HEK293 (cell line): ENCODE measurements at regions not wholly inside any gene's neighbourhood (a gene's known extent, or its start where the extent isn't known, plus 50 kb on each side); places are given as distances from the start of the nearest gene placed in this dataset.
"Not testable (repeated sequence)": the region's sequence is repeated elsewhere in the genome, so short reads cannot be mapped to it uniquely, and the experiment has no call there.

ENCODE experiments used
- CTCF ChIA-PET: fragments of 350-600 bp; formaldehyde crosslinking; extraction: SDS; loops from one replicate; lab custom pipeline; 2021; ENCODE audit warnings: antibody characterized with exemption; lab: Yijun Ruan, JAX
- POLR2A ChIA-PET: fragments of 300-600 bp; formaldehyde crosslinking; extraction: SDS; loops from one replicate; lab custom pipeline; 2020; ENCODE audit warnings: antibody characterized with exemption, inconsistent platforms; lab: Yijun Ruan, JAX
- H3K27ac ChIP-seq: fragments of 200-500 bp; sonication (Bioruptor generic); 2 replicates; pipeline ENCODE4 v1.5.1; 2014; ENCODE audit warnings: low read depth, low read length, control low read depth, inconsistent platforms; ENCODE audit errors: extremely low read depth
- H3K36me3 ChIP-seq, 2 experiments: fragments of 200-500 bp in 1 of 2; sonication (Bioruptor generic) in 1 of 2; 1 replicate in 1 of 2; 2 replicates in 1 of 2; pipeline ENCODE4 v1.5.1; 2014 to 2017; ENCODE audit warnings: inconsistent platforms in 2 of 2, low read length in 2 of 2; ENCODE audit not compliant: control insufficient read depth in 2 of 2, insufficient read depth in 1 of 2
- H3K4me1 ChIP-seq: fragments of 200-500 bp; sonication (Bioruptor generic); 2 replicates; pipeline ENCODE4 v1.5.1; 2014; ENCODE audit warnings: mild to moderate bottlenecking, low read length, inconsistent platforms; ENCODE audit not compliant: control insufficient read depth, insufficient read depth
- H3K4me3 ChIP-seq: 2 replicates; pipeline ENCODE4 v1.5.1; 2011; ENCODE audit warnings: low read depth, mild to moderate bottlenecking, control low read depth, low read length, moderate library complexity
- H3K9me3 ChIP-seq: fragments of 200-500 bp; sonication (Bioruptor generic); 2 replicates; pipeline ENCODE4 v1.5.1; 2014; ENCODE audit warnings: low read depth, low read length, inconsistent platforms; ENCODE audit not compliant: control insufficient read depth, insufficient read depth
- ATF2 ChIP-seq: fragments of 450-650 bp; formaldehyde crosslinking; IDR thresholded peaks from 2 replicates; pipeline ENCODE4 v1.5.1; 2016; ENCODE audit warnings: missing biosample characterization, missing genetic modification characterization, low read depth
- EGR2 ChIP-seq: fragments of 450-650 bp; formaldehyde crosslinking; IDR thresholded peaks from 2 replicates; pipeline ENCODE4 v1.5.1; 2016; ENCODE audit warnings: low read depth, missing biosample characterization, missing genetic modification characterization
- PRDM6 ChIP-seq: fragments of 450-650 bp; formaldehyde crosslinking; IDR thresholded peaks from 2 replicates; pipeline ENCODE4 v1.5.1; 2017; ENCODE audit warnings: missing biosample characterization, missing genetic modification characterization
- SETDB1 ChIP-seq: IDR thresholded peaks from one replicate; pipeline ENCODE4 v1.6.1; 2017; ENCODE audit warnings: mild to moderate bottlenecking, low read length, moderate library complexity, mixed read lengths; ENCODE audit not compliant: insufficient read length
- TRIM28 ChIP-seq: IDR thresholded peaks from 2 replicates; pipeline ENCODE4 v1.6.1; 2011; ENCODE audit warnings: low read length, control low read depth, borderline replicate concordance
- ZNF184 ChIP-seq: fragments of 450-650 bp; IDR thresholded peaks from 2 replicates; pipeline ENCODE4 v1.5.1; 2018; ENCODE audit warnings: missing biosample characterization, mild to moderate bottlenecking, missing genetic modification characterization
- ZNF302 ChIP-seq: fragments of 450-650 bp; formaldehyde crosslinking; IDR thresholded peaks from 2 replicates; pipeline ENCODE4 v1.5.1; 2016; ENCODE audit warnings: missing biosample characterization, missing genetic modification characterization, low read depth
- ZNF623 ChIP-seq: fragments of 450-650 bp; formaldehyde crosslinking; IDR thresholded peaks from 2 replicates; pipeline ENCODE4 v1.5.1; 2016; ENCODE audit warnings: missing biosample characterization, missing genetic modification characterization
- ZNF629 ChIP-seq: fragments of 450-650 bp; formaldehyde crosslinking; IDR thresholded peaks from 2 replicates; pipeline ENCODE4 v1.5.1; 2017; ENCODE audit warnings: missing biosample characterization, missing genetic modification characterization
- ZNF843 ChIP-seq: fragments of 450-650 bp; formaldehyde crosslinking; IDR thresholded peaks from 2 replicates; pipeline ENCODE4 v1.5.1; 2016; ENCODE audit warnings: missing biosample characterization, missing genetic modification characterization
- TF ChIP-seq, protein P1 (sequence below): fragments of 450-650 bp; formaldehyde crosslinking; IDR thresholded peaks from 2 replicates; pipeline ENCODE4 v1.5.1; 2016; ENCODE audit warnings: missing biosample characterization, missing genetic modification characterization
- TF ChIP-seq, protein P2 (sequence below): fragments of 450-650 bp; formaldehyde crosslinking; IDR thresholded peaks from 2 replicates; pipeline ENCODE4 v1.5.1; 2016; ENCODE audit warnings: missing biosample characterization, missing genetic modification characterization

GRCh38 chr12:90211017-90211416 lies 502.4 kb upstream of the ATP2B1 start:
- H3K36me3 ChIP-seq = no peaks in the 10 kb centered on the region
- H3K4me3 ChIP-seq = no peak overlapping the region
- TF ChIP-seq, protein P1, sequence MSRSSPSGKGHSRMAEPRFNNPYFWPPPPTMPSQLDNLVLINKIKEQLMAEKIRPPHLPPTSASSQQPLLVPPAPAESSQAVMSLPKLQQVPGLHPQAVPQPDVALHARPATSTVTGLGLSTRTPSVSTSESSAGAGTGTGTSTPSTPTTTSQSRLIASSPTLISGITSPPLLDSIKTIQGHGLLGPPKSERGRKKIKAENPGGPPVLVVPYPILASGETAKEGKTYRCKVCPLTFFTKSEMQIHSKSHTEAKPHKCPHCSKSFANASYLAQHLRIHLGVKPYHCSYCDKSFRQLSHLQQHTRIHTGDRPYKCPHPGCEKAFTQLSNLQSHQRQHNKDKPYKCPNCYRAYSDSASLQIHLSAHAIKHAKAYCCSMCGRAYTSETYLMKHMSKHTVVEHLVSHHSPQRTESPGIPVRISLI (tag by site-specific recombination) = peak; percentile 48; the same call in 1 of the 2 replicates
- TF ChIP-seq PRDM6 (tag by site-specific recombination) (peak; percentile 75), EGR2 (tag by site-specific recombination) (no peak), ZNF623 (tag by site-specific recombination) (no peak), ZNF184 (0 out of 2 replicates have a peak, but pooled peaks have one; percentile 23), ZNF629 (tag by site-specific recombination) (0 out of 2 replicates have a peak, but pooled peaks have one; percentile 23), ZNF843 (tag by site-specific recombination) (peak; percentile 56; the same call in 1 of the 2 replicates)
- no peaks in the 10 kb centered on the region for H3K9me3 ChIP-seq
- ChIA-PET CTCF (no interaction called here), POLR2A (no interaction called here)
- H3K4me1 ChIP-seq = no peaks in the 10 kb centered on the region
- H3K27ac ChIP-seq = no peak overlapping the region

- Histone ChIP-seq H3K4me3 (no peak overlapping the region), H3K9me3 (no peaks in the 10 kb centered on the region), H3K4me1 (no peaks in the 10 kb centered on the region), H3K36me3 (no peaks in the 10 kb centered on the region), H3K27ac (no peak overlapping the region)
- ChIA-PET CTCF (no interaction called here), POLR2A (no interaction called here)
- TF ChIP-seq SETDB1 (peak; percentile 81), TRIM28 (peak; percentile 22; the same call in 1 of the 2 replicates)
- TF ChIP-seq, protein P2, sequence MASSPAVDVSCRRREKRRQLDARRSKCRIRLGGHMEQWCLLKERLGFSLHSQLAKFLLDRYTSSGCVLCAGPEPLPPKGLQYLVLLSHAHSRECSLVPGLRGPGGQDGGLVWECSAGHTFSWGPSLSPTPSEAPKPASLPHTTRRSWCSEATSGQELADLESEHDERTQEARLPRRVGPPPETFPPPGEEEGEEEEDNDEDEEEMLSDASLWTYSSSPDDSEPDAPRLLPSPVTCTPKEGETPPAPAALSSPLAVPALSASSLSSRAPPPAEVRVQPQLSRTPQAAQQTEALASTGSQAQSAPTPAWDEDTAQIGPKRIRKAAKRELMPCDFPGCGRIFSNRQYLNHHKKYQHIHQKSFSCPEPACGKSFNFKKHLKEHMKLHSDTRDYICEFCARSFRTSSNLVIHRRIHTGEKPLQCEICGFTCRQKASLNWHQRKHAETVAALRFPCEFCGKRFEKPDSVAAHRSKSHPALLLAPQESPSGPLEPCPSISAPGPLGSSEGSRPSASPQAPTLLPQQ (tag by site-specific recombination) = no peak
Observed at GRCh38 chr12:90209029-90209428, 500.4 kb upstream of the ATP2B1 start.

GRCh38 chr12:90208379-90208778 lies 499.7 kb upstream of the ATP2B1 start:
- H3K36me3 ChIP-seq, H3K4me1 ChIP-seq, CTCF ChIA-PET, H3K27ac ChIP-seq, H3K9me3 ChIP-seq, POLR2A ChIA-PET, H3K4me3 ChIP-seq: not testable (repeated sequence)

GRCh38 chr12:90207799-90208198 lies 499.2 kb upstream of the ATP2B1 start:
- H3K9me3 ChIP-seq = no peaks in the 10 kb centered on the region
- CTCF ChIA-PET = no interaction called here
- no peak overlapping the region for H3K4me3 ChIP-seq
- H3K27ac ChIP-seq = no peak overlapping the region
- no peaks in the 10 kb centered on the region for H3K36me3 ChIP-seq
- no peaks in the 10 kb centered on the region for H3K4me1 ChIP-seq
- POLR2A ChIA-PET = no interaction called here
- no peak for TF ChIP-seq ZNF302 (tag by site-specific recombination)
- 0 out of 2 replicates have a peak, but pooled peaks have one; percentile 50 for TF ChIP-seq ATF2 (tag by site-specific recombination)
